ENCODE measurements at regions not wholly inside any gene's neighbourhood (a gene's known extent, or its start where the extent isn't known, plus 50 kb on each side); places are given as distances from the start of the nearest gene placed in this dataset.

DNA sequence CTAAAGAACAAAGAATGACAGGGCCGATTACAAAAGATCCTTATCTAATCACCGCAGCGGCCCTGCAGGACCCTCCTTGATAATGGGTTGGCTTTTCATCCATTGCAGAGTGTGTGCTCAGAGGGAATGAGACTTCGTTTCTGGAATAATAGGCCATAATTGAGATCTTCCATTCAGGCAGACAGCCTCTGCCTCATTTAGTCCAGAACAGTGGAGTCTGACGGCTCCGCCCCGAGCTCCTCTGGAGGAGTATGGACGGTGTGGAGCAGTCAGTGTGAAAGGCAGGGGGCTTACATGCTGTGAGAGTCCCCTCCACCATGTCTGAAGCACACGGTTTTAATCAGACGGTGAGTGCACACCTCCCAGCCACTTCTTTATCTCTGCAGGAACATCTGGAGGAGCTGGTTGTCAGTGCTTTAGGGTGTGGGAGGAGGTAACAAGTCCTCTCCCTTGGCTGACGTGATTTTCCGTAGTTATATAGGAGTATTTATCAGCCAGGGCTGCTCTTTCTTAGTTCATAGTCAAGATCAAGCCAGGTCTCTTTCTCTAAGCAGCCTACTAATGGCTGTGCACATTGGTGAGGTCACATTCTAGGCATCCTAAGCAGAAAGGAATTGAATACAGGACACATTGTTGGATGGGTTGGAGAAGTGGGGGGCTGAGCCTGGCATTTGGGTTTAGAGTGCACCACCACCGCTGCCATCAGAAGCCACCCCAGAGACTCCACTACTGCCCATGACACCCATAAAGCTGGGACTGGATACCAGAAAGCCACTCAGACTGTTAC is 1477.9 kb downstream of the TBC1D22A start:
- no peak overlapping the region for H3K4me3 ChIP-seq (ENCODE audit: low read length)
- H3K4me1 ChIP-seq (ENCODE audit: control insufficient read depth, insufficient read depth, low read length), result no peaks in the 10 kb centered on the region
- no peak overlapping the region for H3K9ac ChIP-seq (ENCODE audit: low read length)
- H3K36me3 ChIP-seq (ENCODE audit: control insufficient read depth, insufficient read depth, low read length), result no peaks in the 10 kb centered on the region
- no peaks in the 10 kb centered on the region for H3K27me3 ChIP-seq (ENCODE audit: control insufficient read depth, insufficient read depth, low read length)
- no peak overlapping the region for H3K27ac ChIP-seq (ENCODE audit: low read depth, low read length)

DNA sequence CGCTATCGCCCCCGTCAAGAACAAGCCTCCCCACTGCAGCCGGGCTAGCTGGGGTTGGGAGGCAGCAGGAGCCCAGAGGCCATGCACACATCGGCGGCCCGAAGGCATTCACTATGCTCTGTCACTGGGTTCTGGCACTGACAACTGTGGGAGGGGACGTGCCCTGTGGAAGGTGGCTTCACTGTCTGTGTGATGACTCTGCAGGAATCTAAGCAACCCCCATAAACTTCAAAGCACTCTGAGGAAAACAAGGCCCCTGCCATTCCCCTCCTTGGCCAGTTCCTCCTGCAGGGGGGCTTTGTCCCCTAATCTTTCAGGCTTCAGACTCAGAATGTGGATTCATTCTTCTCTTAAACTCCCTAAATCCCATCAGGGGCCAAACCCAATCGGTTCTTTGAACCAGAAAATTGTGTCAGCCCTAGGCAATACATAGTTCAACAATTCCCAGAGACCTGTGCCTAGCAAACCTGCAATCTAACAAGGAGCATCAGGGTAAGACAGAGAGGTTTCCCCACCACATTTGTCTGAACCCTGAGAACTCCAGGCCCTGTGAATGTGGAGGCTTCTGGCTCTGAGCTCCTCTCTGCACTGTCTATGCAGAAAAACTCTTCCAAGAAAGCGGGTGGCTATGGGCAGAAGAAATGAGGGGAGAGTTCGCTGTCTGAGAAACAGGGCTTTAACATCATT is 1477.2 kb downstream of the TBC1D22A start:
- Histone ChIP-seq H3K27me3 (ENCODE audit: control insufficient read depth, insufficient read depth, low read length) (no peaks in the 10 kb centered on the region), H3K27ac (ENCODE audit: low read depth, low read length) (no peak overlapping the region), H3K36me3 (ENCODE audit: control insufficient read depth, insufficient read depth, low read length) (no peaks in the 10 kb centered on the region), H3K4me3 (ENCODE audit: low read length) (no peak overlapping the region), H3K4me1 (ENCODE audit: control insufficient read depth, insufficient read depth, low read length) (no peaks in the 10 kb centered on the region), H3K9ac (ENCODE audit: low read length) (no peak overlapping the region)

DNA sequence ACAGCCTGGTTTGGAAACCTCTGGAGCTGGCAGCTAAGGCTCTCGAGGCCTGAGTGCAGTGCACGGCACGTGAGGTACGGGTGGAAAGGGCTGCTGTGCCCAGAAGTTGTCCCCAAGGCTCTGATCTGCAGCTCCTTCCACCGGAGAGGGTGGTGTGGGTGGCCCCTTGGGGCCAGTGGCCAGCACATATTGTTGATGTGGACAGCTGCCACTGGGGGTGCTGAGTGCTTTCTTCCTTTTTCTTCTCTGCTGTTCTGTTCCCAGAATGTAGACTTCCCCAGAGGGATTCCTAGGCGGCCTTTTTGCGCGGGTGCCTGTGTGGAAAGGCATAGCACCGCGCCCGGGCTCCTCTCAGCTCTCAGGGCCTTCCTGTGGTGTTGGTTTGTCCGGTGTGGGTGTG is 1476.5 kb downstream of the TBC1D22A start:
- H3K4me3 ChIP-seq (ENCODE audit: low read length), result no peak overlapping the region
- no peak overlapping the region for H3K27ac ChIP-seq (ENCODE audit: low read depth, low read length)
- H3K27me3 ChIP-seq (ENCODE audit: control insufficient read depth, insufficient read depth, low read length), result no peaks in the 10 kb centered on the region
- no peak overlapping the region for H3K9ac ChIP-seq (ENCODE audit: low read length)
- H3K4me1 ChIP-seq (ENCODE audit: control insufficient read depth, insufficient read depth, low read length), result no peaks in the 10 kb centered on the region
- no peaks in the 10 kb centered on the region for H3K36me3 ChIP-seq (ENCODE audit: control insufficient read depth, insufficient read depth, low read length)

DNA sequence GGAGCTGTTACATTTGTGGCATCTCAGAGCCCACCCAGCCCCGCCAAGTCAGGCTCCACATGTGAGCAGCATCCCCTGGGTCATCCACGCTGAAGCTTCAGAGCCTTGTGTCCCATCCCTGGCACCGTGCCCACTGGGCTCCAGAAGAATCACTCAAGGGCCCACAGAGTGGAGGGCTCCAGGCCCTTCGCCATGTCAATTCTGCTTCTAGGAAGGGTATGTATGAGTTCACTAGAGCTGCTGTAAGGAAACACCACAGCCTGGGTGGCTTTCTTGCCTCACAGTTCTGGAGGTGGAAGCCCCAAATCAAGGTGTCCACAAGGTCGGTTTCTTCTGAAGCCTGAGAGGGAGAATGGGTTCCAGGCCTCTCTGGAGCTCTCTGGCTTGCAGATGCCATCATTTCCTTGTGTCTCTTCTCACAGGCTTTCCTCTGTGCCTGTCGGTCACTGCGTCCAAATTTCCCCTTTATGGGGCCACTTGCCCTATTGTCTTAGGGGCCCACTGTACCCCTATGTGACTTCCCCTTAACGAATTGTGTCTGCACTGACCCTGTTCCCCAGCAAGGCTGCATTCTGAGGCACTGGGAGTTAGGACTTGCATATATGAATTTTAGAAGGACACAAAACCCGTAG is 1476.0 kb downstream of the TBC1D22A start:
- H3K9ac ChIP-seq (ENCODE audit: low read length), result no peak overlapping the region
- H3K36me3 ChIP-seq (ENCODE audit: control insufficient read depth, insufficient read depth, low read length), result no peaks in the 10 kb centered on the region
- no peaks in the 10 kb centered on the region for H3K4me1 ChIP-seq (ENCODE audit: control insufficient read depth, insufficient read depth, low read length)
- no peak overlapping the region for H3K27ac ChIP-seq (ENCODE audit: low read depth, low read length)
- H3K4me3 ChIP-seq (ENCODE audit: low read length), result no peak overlapping the region
- H3K27me3 ChIP-seq (ENCODE audit: control insufficient read depth, insufficient read depth, low read length), result no peaks in the 10 kb centered on the region

DNA sequence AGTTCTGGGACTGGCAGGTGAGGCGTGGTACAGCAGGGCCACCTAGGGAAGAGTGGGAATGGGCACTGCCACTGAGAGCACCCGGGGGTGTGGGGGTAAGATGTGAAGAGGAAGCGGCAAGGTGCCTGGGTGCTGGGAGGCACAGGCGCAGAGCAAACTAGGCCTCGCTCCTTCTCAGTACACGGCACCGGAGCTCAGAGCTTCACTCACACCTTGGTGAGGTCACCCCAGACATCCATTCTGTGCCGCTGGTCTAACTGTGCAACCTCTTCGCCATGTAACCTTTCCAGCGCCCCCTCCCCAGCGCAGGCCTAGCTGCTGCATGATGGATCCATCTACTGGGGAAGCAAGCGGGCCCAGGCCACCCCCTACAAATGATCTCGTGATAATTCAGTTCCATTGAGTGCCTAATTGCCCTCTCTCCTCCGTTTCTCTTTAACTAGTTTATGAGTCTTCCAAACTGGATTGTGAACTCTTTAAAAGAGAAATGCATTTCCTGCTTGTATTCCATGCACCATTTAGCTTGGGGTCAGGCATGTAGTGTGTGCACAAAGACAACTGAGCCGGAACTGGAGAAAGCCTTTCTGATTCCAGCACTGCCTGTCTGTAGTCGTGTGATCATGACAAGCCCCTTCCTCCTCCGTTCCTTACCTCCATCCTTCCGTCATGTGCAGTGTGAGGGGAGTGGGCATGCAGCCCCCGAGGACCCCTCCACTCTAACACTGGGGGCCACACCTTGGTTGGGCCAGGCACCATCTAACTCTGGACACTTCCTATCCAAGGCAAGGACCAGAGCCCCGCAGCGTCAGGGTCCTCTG is 1475.2 kb downstream of the TBC1D22A start:
- no peak overlapping the region for H3K9ac ChIP-seq (ENCODE audit: low read length)
- H3K4me3 ChIP-seq (ENCODE audit: low read length), result no peak overlapping the region
- no peaks in the 10 kb centered on the region for H3K36me3 ChIP-seq (ENCODE audit: control insufficient read depth, insufficient read depth, low read length)
- no peaks in the 10 kb centered on the region for H3K27me3 ChIP-seq (ENCODE audit: control insufficient read depth, insufficient read depth, low read length)
- no peaks in the 10 kb centered on the region for H3K4me1 ChIP-seq (ENCODE audit: control insufficient read depth, insufficient read depth, low read length)
- no peak overlapping the region for H3K27ac ChIP-seq (ENCODE audit: low read depth, low read length)

DNA sequence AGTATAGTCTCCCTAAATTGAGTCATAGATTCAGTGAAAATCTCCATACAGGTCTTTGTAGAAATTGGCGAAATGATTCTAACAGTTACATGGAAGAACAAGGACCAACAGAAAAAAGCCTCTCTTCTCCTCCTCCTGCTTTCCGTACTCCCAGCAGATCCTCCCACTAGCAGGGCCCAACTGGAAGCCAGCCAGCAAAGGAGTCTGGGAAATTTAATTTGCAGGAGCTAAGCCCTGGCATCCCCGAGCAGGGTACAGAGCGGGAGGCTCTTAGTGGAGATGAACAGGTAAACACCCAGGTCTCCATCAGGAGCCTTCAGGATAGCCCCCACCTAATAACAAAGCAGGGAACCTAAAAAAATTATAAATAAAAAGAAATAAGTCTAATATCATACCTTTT is 1473.8 kb downstream of the TBC1D22A start:
- no peaks in the 10 kb centered on the region for H3K4me1 ChIP-seq (ENCODE audit: control insufficient read depth, insufficient read depth, low read length)
- H3K4me3 ChIP-seq (ENCODE audit: low read length), result no peak overlapping the region
- H3K36me3 ChIP-seq (ENCODE audit: control insufficient read depth, insufficient read depth, low read length), result no peaks in the 10 kb centered on the region
- no peak overlapping the region for H3K27ac ChIP-seq (ENCODE audit: low read depth, low read length)
- H3K27me3 ChIP-seq (ENCODE audit: control insufficient read depth, insufficient read depth, low read length), result no peaks in the 10 kb centered on the region
- no peak overlapping the region for H3K9ac ChIP-seq (ENCODE audit: low read length)

DNA sequence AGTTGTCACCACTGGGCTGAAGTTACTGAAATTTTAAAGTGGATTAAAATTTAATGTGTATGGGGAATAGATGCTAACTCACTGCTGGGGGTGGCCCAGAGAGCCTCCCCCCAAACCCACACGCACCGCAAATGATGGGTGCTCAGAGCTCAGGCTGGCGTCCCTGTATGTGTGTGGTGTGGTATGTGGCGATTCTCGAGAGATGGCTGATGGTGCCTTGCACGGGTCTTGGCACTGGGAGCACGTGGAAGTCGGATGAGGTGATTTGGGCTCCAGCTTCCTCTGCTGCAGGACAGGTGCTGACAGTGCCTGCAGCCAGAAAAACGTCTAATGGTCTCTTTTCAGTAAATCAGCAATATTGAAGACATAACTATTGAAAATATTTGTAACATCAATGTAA is 1473.3 kb downstream of the TBC1D22A start:
- Histone ChIP-seq H3K36me3 (ENCODE audit: control insufficient read depth, insufficient read depth, low read length) (no peaks in the 10 kb centered on the region), H3K4me3 (ENCODE audit: low read length) (no peak overlapping the region), H3K4me1 (ENCODE audit: control insufficient read depth, insufficient read depth, low read length) (no peaks in the 10 kb centered on the region), H3K27me3 (ENCODE audit: control insufficient read depth, insufficient read depth, low read length) (no peaks in the 10 kb centered on the region), H3K9ac (ENCODE audit: low read length) (no peak overlapping the region), H3K27ac (ENCODE audit: low read depth, low read length) (no peak overlapping the region)

DNA sequence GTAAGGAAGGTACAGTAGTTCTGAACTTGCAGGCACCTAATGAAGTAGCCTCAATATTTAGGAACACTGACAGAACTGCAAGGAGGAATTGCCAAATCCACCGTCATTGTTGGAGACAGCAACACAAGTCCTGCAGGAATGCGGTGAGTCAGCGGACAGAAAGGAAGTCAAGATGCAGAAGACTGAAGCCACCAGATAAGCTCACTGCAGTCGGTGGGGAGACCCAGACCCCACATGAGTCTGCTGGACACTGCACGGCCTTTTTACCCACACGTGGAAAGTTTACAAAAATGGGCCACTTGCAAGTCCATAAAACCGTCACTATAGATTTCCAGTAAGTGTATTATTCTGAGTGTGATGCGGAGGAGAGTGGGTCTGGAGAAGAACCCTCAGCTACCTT is 1471.6 kb downstream of the TBC1D22A start:
- Histone ChIP-seq H3K36me3 (ENCODE audit: control insufficient read depth, insufficient read depth, low read length) (no peaks in the 10 kb centered on the region), H3K9ac (ENCODE audit: low read length) (no peak overlapping the region), H3K27ac (ENCODE audit: low read depth, low read length) (no peak overlapping the region), H3K27me3 (ENCODE audit: control insufficient read depth, insufficient read depth, low read length) (no peaks in the 10 kb centered on the region), H3K4me1 (ENCODE audit: control insufficient read depth, insufficient read depth, low read length) (no peaks in the 10 kb centered on the region), H3K4me3 (ENCODE audit: low read length) (no peak overlapping the region)

DNA sequence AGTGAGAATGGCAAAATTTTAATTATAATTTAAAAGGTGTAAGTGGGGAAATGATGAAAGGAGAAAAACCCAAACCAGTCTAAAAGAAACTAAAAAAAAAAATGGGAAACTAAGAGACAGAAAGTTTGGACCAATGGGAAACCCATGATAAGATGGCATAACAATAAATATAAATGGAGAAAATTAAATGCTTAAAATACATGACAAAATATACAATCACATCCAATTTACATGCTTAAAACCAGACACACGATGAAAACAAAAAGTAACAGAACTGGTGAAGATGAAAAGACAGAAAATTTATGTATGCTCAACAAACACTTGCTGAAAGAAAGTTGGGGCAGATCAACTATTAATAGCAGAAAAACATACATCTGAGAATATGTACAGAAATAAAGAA is 1471.1 kb downstream of the TBC1D22A start:
- no peaks in the 10 kb centered on the region for H3K36me3 ChIP-seq (ENCODE audit: control insufficient read depth, insufficient read depth, low read length)
- H3K4me1 ChIP-seq (ENCODE audit: control insufficient read depth, insufficient read depth, low read length), result no peaks in the 10 kb centered on the region
- H3K4me3 ChIP-seq (ENCODE audit: low read length), result no peak overlapping the region

DNA sequence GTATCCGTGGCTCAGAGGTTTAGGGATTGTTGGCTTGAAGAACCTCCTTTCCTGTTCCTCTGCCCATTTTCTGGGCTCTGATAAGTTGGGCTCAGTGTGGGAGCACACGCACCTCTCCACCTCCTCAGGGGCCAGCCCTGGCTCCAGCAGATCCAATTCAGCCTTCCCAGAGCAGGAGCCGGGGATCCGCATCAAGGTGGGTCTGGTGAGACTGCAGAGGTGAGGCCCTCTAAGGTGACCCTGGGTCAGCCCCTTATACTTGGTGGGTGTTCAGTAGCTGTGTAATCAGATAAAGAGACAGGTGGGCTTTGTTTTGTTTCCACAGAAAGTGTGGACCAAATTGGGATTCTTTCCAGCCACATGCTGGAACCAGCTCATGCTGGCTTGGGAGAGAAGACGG is 1466.0 kb downstream of the TBC1D22A start:
- no peaks in the 10 kb centered on the region for H3K4me1 ChIP-seq (ENCODE audit: control insufficient read depth, insufficient read depth, low read length)
- H3K27ac ChIP-seq (ENCODE audit: low read depth, low read length), result no peak overlapping the region
- no peaks in the 10 kb centered on the region for H3K27me3 ChIP-seq (ENCODE audit: control insufficient read depth, insufficient read depth, low read length)
- H3K36me3 ChIP-seq (ENCODE audit: control insufficient read depth, insufficient read depth, low read length), result no peaks in the 10 kb centered on the region
- no peak overlapping the region for H3K4me3 ChIP-seq (ENCODE audit: low read length)
- H3K9ac ChIP-seq (ENCODE audit: low read length), result no peak overlapping the region

More for the DNA sequence above, 1471.1 kb downstream of the TBC1D22A start:
- no peak overlapping the region for H3K9ac ChIP-seq (ENCODE audit: low read length)
- no peaks in the 10 kb centered on the region for H3K27me3 ChIP-seq (ENCODE audit: control insufficient read depth, insufficient read depth, low read length)
- no peak overlapping the region for H3K27ac ChIP-seq (ENCODE audit: low read depth, low read length)

DNA sequence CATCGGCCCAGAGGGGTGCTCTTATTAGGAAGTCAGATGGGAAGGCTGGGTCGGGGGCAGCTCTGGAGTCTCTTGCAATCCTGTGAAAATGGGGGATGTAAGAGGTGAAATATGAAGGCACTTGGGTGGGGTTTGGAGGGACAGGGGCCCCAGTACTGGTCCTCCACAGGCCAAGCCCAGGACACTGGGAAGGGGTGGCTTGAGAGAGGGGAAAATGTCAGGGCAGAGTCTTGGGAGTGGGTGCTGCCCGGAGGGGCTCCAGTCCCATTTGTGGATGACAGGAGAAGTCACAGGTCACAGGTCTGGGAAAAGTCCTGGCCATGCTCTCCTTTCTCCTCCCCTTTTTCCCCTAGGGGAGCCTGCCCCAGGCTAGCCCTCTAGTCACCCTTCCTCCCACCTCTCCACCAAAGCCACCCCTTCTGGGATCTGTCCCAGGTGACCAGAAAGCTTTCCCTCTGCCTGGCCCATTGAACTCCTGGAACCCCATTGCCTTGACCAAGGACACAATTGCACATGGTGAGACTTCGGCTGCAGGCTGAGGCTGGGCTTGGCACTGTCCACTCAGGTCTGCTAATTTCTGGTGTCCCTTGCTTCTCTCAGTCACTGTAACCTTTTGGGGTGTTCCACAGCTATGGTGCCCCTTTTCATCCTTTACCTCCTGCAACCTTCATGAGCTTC is 1465.0 kb downstream of the TBC1D22A start:
- no peak overlapping the region for H3K4me3 ChIP-seq (ENCODE audit: low read length)
- H3K36me3 ChIP-seq (ENCODE audit: control insufficient read depth, insufficient read depth, low read length), result no peaks in the 10 kb centered on the region
- H3K9ac ChIP-seq (ENCODE audit: low read length), result no peak overlapping the region
- H3K4me1 ChIP-seq (ENCODE audit: control insufficient read depth, insufficient read depth, low read length), result no peaks in the 10 kb centered on the region
- H3K27me3 ChIP-seq (ENCODE audit: control insufficient read depth, insufficient read depth, low read length), result no peaks in the 10 kb centered on the region
- H3K27ac ChIP-seq (ENCODE audit: low read depth, low read length), result no peak overlapping the region
